NB4 (cell line): ENCODE measurements at regions not wholly inside any gene's neighbourhood (a gene's known extent, or its start where the extent isn't known, plus 50 kb on each side); places are given as distances from the start of the nearest gene placed in this dataset.
"Not testable (repeated sequence)": the region's sequence is repeated elsewhere in the genome, so short reads cannot be mapped to it uniquely, and the experiment has no call there.

Experiments
- MAX ChIP-seq: IDR thresholded peaks from 2 replicates; pipeline ENCODE4 v1.6.1; 2011; ENCODE audit warnings: low read depth, low read length
- TF ChIP-seq, protein P1 (sequence below): IDR thresholded peaks from one replicate; pipeline ENCODE4 v1.5.1; 2012; ENCODE audit warnings: low read depth, low read length

DNA sequence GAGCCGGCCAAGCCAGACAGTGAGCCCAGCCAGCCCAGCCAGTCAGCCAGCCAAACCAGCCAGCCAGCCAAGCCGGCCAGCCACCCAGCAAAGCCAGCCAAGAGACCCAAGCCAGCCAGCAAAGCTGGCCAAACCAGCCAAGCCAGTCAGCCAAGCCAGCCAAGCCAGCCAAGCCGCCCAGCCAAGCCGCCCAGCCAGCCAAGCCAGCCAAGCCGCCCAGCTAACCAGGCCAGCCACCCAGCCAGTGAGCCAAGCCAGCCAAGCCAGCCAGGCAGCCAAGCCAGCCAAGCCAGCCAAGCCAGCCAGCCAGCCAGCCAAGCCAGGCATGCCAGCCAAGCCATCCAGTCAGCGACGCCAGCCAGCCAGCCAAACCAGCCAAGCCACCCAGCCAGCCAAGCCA, 1596.9 kb downstream of the RPIA start:
- TF ChIP-seq MAX = not testable (repeated sequence)
- TF ChIP-seq, protein P1, sequence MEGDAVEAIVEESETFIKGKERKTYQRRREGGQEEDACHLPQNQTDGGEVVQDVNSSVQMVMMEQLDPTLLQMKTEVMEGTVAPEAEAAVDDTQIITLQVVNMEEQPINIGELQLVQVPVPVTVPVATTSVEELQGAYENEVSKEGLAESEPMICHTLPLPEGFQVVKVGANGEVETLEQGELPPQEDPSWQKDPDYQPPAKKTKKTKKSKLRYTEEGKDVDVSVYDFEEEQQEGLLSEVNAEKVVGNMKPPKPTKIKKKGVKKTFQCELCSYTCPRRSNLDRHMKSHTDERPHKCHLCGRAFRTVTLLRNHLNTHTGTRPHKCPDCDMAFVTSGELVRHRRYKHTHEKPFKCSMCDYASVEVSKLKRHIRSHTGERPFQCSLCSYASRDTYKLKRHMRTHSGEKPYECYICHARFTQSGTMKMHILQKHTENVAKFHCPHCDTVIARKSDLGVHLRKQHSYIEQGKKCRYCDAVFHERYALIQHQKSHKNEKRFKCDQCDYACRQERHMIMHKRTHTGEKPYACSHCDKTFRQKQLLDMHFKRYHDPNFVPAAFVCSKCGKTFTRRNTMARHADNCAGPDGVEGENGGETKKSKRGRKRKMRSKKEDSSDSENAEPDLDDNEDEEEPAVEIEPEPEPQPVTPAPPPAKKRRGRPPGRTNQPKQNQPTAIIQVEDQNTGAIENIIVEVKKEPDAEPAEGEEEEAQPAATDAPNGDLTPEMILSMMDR = not testable (repeated sequence)
